CD4-positive, alpha-beta T cell (primary cell): ENCODE measurements at regions not wholly inside any gene's neighbourhood (a gene's known extent, or its start where the extent isn't known, plus 50 kb on each side); places are given as distances from the start of the nearest gene placed in this dataset.

Experiments
- ATAC-seq: fragments of 200-7000 bp; cut with Tn5 transposase; one replicate; pipeline ENCODE4 v1.10.0; 2022; ENCODE audit warnings: mild to moderate bottlenecking; ENCODE audit not compliant: poor library complexity
- CTCF ChIA-PET: fragments of 350-600 bp; sonication (Branson Sonifier 250); formaldehyde crosslinking; loops from one replicate; lab custom pipeline; 2021; ENCODE audit warnings: antibody characterized with exemption, inconsistent platforms; lab: Charles Lee
- POLR2A ChIA-PET: fragments of 350-600 bp; sonication (Branson Sonifier 250); formaldehyde crosslinking; loops from one replicate; lab custom pipeline; 2021; ENCODE audit warnings: antibody characterized with exemption, inconsistent platforms; lab: Charles Lee
- DNase-seq, 14 experiments: peaks; one replicate each; pipeline ENCODE4 v3.0.0-alpha.2; 2013 to 2020; ENCODE audit warnings: mixed read lengths in 2 of 14
- H3K27ac ChIP-seq, 2 donors: one replicate each; pipeline versions ENCODE4 v1.5.1 to v1.7.0; 2013; ENCODE audit warnings: low read length in 2 of 2, low read depth in 1 of 2, mild to moderate bottlenecking in 1 of 2
- H3K27me3 ChIP-seq, 2 experiments: 1 replicate in 1 of 2; 2 replicates in 1 of 2; pipeline versions ENCODE4 v1.6.1 to v1.7.0; 2013; ENCODE audit warnings: low read length in 2 of 2, control low read depth in 1 of 2, mild to moderate bottlenecking in 1 of 2, moderate library complexity in 1 of 2; ENCODE audit not compliant: insufficient read depth in 2 of 2, control insufficient read depth in 1 of 2
- H3K36me3 ChIP-seq: one replicate; pipeline ENCODE4 v1.6.1; 2013; ENCODE audit warnings: low read length, control low read depth; ENCODE audit not compliant: insufficient read depth
- H3K4me1 ChIP-seq: one replicate; pipeline ENCODE4 v1.6.1; 2013; ENCODE audit warnings: low read length, control low read depth; ENCODE audit not compliant: insufficient read depth
- H3K4me3 ChIP-seq: one replicate; pipeline ENCODE4 v1.5.1; 2013; ENCODE audit warnings: mild to moderate bottlenecking, low read length, moderate library complexity
- H3K9me3 ChIP-seq, 2 experiments: 1 replicate in 1 of 2; 2 replicates in 1 of 2; pipeline versions ENCODE4 v1.6.1 to v1.7.0; 2013; ENCODE audit warnings: low read length in 2 of 2, mild to moderate bottlenecking in 2 of 2, control low read depth in 1 of 2, moderate library complexity in 1 of 2; ENCODE audit not compliant: control insufficient read depth in 1 of 2, insufficient read depth in 1 of 2
- H3K27ac Mint-ChIP-seq: one replicate; pipeline ENCODE4 v1.8.0; 2020; ENCODE audit warnings: mixed read lengths
- H3K27me3 Mint-ChIP-seq: one replicate; pipeline ENCODE4 v1.8.0; 2021; ENCODE audit warnings: mixed read lengths
- H3K36me3 Mint-ChIP-seq: one replicate; pipeline ENCODE4 v1.8.0; 2021; ENCODE audit warnings: low read depth, mixed read lengths
- H3K4me1 Mint-ChIP-seq: one replicate; pipeline ENCODE4 v1.8.0; 2021; ENCODE audit warnings: low read depth, mixed read lengths
- H3K4me3 Mint-ChIP-seq: one replicate; pipeline ENCODE4 v1.8.0; 2020; ENCODE audit warnings: mild to moderate bottlenecking, mixed read lengths
- H3K9me3 Mint-ChIP-seq: one replicate; pipeline ENCODE4 v1.8.0; 2020; ENCODE audit warnings: mixed read lengths
- intact Hi-C, 2 experiments: fragments of 100-400 bp; cut with DNase I in 1 of 2; cut with micrococcal nuclease in 1 of 2; formaldehyde crosslinking; loops; one replicate each; pipeline versions ENCODE4 v1.15.1 to v1.9.0; 2023 to 2025; cut with DNase I, micrococcal nuclease
- TF ChIP-seq, protein P1 (sequence below): fragments of 200-600 bp; IDR thresholded peaks from one replicate; pipeline ENCODE4 v1.8.0; 2022; ENCODE audit warnings: antibody characterized with exemption, mild to moderate bottlenecking

DNA sequence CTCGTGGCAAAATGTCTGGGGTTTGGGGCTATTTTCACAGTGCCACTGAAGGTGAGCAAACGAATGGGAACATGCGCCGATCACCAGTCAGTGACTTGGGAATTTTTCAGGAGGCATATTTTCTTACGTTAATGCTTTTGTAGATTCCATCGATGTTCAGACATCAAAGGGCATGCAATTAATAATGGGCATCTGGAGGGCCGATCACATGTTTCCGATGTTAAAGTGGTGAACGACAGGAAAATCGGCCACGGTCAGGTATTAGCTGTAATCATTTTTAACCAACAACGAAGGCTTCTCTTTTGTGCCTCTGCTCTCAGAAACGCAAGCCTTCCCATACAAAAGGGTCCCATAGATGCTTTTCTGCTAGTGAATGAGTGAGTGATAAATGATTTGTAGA, 155.0 kb upstream of the PITX1 start:
- Histone ChIP-seq H3K9me3 (peaks cover 0 to 10% of the 10 kb centered on the region in 2 experiments), H3K4me1 (peaks cover 12% of the 10 kb centered on the region), H3K27ac (no peak overlapping the region), H3K27me3 (peaks cover 12 to 22% of the 10 kb centered on the region in 2 experiments), H3K4me3 (no peak overlapping the region), H3K36me3 (no peaks in the 10 kb centered on the region)
- ATAC-seq (no peak), DNase-seq (no peak)
- H3K36me3 Mint-ChIP-seq: no peaks in the 10 kb centered on the region
- peaks cover 49% of the 10 kb centered on the region for H3K27me3 Mint-ChIP-seq
- intact Hi-C loops: no loop called here
- no peak overlapping the region for H3K4me3 Mint-ChIP-seq
- H3K4me1 Mint-ChIP-seq: peaks cover 10% of the 10 kb centered on the region
- no peaks in the 10 kb centered on the region for H3K9me3 Mint-ChIP-seq
- ChIA-PET POLR2A (no interaction called here), CTCF (no interaction called here)
- no peak overlapping the region for H3K27ac Mint-ChIP-seq
- TF ChIP-seq, protein P1, sequence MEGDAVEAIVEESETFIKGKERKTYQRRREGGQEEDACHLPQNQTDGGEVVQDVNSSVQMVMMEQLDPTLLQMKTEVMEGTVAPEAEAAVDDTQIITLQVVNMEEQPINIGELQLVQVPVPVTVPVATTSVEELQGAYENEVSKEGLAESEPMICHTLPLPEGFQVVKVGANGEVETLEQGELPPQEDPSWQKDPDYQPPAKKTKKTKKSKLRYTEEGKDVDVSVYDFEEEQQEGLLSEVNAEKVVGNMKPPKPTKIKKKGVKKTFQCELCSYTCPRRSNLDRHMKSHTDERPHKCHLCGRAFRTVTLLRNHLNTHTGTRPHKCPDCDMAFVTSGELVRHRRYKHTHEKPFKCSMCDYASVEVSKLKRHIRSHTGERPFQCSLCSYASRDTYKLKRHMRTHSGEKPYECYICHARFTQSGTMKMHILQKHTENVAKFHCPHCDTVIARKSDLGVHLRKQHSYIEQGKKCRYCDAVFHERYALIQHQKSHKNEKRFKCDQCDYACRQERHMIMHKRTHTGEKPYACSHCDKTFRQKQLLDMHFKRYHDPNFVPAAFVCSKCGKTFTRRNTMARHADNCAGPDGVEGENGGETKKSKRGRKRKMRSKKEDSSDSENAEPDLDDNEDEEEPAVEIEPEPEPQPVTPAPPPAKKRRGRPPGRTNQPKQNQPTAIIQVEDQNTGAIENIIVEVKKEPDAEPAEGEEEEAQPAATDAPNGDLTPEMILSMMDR: no peak

DNA sequence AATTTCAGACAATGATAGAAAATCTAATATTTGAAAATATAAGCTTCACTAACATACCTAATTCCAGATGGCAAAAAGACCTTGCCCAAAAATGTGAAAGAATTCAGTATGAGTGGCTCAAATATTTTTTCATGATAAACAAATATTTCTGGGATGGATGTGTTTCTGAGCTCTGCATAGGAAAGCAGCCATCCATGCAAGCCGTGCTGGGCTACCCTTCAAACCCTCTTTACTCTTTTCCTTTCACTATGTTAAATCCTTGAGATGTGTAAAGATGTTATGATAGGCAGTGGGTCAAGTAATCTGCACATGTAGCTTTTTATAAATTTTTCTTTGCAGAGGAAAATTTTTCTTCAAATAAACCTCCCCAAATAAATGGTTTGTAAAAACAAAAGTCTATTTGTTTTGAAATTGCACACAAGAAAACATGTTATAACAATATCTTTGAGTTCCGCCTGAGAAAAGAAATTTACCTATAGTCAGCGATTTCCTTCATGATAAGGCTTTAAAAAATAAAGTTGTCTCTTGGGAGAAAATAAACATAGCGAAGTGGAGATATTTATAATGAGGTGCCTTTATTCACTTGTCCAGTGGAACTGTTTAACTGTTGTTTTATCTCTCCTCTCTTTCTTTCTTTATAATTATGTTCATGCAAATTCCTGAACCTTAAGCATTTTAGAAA, 154.3 kb upstream of the PITX1 start:
- CTCF ChIA-PET: no interaction called here
- Mint-ChIP-seq H3K9me3 (no peaks in the 10 kb centered on the region), H3K4me3 (no peak overlapping the region), H3K36me3 (no peaks in the 10 kb centered on the region), H3K4me1 (peaks cover 10% of the 10 kb centered on the region), H3K27me3 (peaks cover 43% of the 10 kb centered on the region), H3K27ac (no peak overlapping the region)
- TF ChIP-seq, protein P1: no peak
- H3K4me3 ChIP-seq: no peak overlapping the region
- no peaks in the 10 kb centered on the region for H3K36me3 ChIP-seq
- intact Hi-C loops: no loop called here
- peaks cover 12 to 20% of the 10 kb centered on the region in 2 experiments for H3K27me3 ChIP-seq
- H3K27ac ChIP-seq: no peak overlapping the region
- no peak for DNase-seq
- peaks cover 0 to 10% of the 10 kb centered on the region in 2 experiments for H3K9me3 ChIP-seq
- POLR2A ChIA-PET: no interaction called here
- peaks cover 12% of the 10 kb centered on the region for H3K4me1 ChIP-seq
- no peak for ATAC-seq

DNA sequence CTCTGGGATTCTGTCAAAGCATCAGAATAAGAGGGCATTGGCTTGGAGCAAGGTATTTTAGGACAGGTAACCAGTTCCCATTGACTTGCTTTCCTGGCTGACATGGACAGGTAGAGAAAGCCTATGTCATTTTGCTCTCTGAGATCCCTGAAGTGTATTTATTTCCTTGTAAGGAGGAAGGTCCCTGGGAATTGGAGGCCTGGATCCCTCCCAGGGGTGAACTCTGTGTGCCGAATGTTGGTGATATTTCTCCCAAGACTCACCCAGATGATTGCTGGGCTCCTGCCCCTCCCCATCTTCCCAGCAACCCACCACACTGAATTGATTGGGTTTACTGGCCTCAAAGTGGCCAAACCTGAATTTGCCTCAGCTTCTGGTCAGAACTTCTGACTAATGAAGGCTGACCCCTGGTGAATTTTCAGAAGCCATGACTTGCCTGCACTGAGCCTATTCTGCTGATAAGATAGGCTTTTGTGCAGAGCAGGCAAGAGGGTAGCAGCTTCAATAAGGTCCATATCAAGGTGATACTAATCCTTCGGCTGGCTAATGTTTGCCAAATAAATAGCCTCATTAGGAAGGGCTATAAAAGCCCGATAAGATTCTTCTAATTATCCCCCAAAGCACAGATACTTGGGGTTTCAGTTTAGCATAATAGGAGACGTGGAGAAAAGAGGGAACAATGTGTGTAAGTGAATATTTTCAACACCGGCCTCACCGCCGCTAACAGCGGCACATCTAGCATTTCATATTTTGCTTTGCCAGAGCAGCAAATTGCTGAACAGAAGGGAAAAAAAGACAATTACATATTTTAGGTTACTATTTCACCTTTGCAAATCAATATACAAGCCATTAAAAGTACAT, 152.9 kb upstream of the PITX1 start:
- H3K36me3 ChIP-seq: no peaks in the 10 kb centered on the region
- H3K4me1 Mint-ChIP-seq: peaks cover 10% of the 10 kb centered on the region
- H3K36me3 Mint-ChIP-seq: no peaks in the 10 kb centered on the region
- DNase-seq (no peak), ATAC-seq (no peak)
- peaks cover 28% of the 10 kb centered on the region for H3K27me3 Mint-ChIP-seq
- TF ChIP-seq, protein P1: no peak
- no peaks in the 10 kb centered on the region for H3K9me3 Mint-ChIP-seq
- intact Hi-C loops: no loop called here
- no peak overlapping the region for H3K4me3 ChIP-seq
- ChIA-PET CTCF (no interaction called here), POLR2A (interaction anchor here (0.5 kb wide), 1 partner anchor 15 kb away, joined by 4 read pairs; no protein-coding TSS in a partner anchor)
- H3K4me3 Mint-ChIP-seq: no peak overlapping the region
- H3K4me1 ChIP-seq: peaks cover 12% of the 10 kb centered on the region
- peaks cover 5 to 13% of the 10 kb centered on the region in 2 experiments for H3K27me3 ChIP-seq
- H3K9me3 ChIP-seq: peaks cover 0 to 7% of the 10 kb centered on the region in 2 experiments
- no peak overlapping the region for H3K27ac Mint-ChIP-seq
- no peak overlapping the region for H3K27ac ChIP-seq
